ENCODE measurements at regions not wholly inside any gene's neighbourhood (a gene's known extent, or its start where the extent isn't known, plus 50 kb on each side); places are given as distances from the start of the nearest gene placed in this dataset.

DNA sequence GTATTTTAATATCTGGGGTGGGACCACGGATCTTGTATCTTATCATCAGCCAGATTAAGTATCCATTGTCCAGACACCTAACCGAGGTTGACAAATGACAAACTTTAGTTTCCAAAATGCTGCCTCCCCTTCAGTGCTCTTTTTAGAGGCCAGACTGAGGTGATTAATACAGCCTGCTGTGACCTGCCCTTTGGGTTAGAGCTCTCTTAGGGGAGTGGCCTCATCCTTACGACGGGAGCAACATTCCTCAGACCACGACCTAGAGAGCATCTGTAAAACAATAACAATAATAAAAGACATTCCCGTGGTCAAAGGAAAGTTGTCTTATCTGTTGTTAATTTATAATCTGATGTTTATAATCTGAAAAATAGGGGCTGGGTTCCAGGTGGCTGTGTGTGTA lies 405.3 kb downstream of the LPIN1 start:
- TF ChIP-seq, protein P1, sequence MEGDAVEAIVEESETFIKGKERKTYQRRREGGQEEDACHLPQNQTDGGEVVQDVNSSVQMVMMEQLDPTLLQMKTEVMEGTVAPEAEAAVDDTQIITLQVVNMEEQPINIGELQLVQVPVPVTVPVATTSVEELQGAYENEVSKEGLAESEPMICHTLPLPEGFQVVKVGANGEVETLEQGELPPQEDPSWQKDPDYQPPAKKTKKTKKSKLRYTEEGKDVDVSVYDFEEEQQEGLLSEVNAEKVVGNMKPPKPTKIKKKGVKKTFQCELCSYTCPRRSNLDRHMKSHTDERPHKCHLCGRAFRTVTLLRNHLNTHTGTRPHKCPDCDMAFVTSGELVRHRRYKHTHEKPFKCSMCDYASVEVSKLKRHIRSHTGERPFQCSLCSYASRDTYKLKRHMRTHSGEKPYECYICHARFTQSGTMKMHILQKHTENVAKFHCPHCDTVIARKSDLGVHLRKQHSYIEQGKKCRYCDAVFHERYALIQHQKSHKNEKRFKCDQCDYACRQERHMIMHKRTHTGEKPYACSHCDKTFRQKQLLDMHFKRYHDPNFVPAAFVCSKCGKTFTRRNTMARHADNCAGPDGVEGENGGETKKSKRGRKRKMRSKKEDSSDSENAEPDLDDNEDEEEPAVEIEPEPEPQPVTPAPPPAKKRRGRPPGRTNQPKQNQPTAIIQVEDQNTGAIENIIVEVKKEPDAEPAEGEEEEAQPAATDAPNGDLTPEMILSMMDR (IDR thresholded peaks at IDR 0.05), result no peak
- TF ChIP-seq ZFX (IDR thresholded peaks at IDR 0.05; ENCODE audit: borderline replicate concordance), result no peak

All from 22Rv1 (cell line).